ENCODE measurements at regions not wholly inside any gene's neighbourhood (a gene's known extent, or its start where the extent isn't known, plus 50 kb on each side); places are given as distances from the start of the nearest gene placed in this dataset.

DNA sequence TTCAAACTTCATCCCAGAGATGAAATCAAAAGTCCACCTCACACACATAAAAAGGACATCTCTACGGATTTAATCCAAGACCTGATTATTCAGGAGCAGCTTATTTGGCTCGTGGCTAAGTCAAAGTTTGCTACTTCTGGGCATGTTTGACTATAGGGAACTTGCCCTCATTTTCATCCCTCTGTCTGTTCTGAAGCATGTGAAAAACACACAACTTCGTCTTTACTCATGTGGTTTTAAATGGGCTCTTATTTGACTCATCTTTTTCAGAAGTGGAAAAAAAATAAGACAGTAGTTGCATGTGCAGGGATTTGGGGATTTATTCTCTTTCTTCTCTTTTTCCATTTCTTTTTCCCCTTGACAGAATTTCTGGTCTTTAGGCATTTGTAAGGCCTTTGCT, 295.9 kb downstream of the TFEC start:
- H3K27ac Mint-ChIP-seq = no peak overlapping the region
- DNase-seq (ENCODE audit: low spot score, unreplicated experiment) = no peak
- H3K27me3 Mint-ChIP-seq = no peaks in the 10 kb centered on the region
- H3K9me3 Mint-ChIP-seq (ENCODE audit: low read depth) = no peaks in the 10 kb centered on the region
- no peaks in the 10 kb centered on the region for H3K36me3 Mint-ChIP-seq (ENCODE audit: insufficient read depth)
- TF ChIP-seq, protein P1, sequence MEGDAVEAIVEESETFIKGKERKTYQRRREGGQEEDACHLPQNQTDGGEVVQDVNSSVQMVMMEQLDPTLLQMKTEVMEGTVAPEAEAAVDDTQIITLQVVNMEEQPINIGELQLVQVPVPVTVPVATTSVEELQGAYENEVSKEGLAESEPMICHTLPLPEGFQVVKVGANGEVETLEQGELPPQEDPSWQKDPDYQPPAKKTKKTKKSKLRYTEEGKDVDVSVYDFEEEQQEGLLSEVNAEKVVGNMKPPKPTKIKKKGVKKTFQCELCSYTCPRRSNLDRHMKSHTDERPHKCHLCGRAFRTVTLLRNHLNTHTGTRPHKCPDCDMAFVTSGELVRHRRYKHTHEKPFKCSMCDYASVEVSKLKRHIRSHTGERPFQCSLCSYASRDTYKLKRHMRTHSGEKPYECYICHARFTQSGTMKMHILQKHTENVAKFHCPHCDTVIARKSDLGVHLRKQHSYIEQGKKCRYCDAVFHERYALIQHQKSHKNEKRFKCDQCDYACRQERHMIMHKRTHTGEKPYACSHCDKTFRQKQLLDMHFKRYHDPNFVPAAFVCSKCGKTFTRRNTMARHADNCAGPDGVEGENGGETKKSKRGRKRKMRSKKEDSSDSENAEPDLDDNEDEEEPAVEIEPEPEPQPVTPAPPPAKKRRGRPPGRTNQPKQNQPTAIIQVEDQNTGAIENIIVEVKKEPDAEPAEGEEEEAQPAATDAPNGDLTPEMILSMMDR (IDR thresholded peaks at IDR 0.05; ENCODE audit: unreplicated experiment) = no peak
- no peak overlapping the region for H3K4me3 Mint-ChIP-seq (ENCODE audit: low read depth)
- peaks cover 10% of the 10 kb centered on the region for H3K4me1 Mint-ChIP-seq (ENCODE audit: low read depth)

DNA sequence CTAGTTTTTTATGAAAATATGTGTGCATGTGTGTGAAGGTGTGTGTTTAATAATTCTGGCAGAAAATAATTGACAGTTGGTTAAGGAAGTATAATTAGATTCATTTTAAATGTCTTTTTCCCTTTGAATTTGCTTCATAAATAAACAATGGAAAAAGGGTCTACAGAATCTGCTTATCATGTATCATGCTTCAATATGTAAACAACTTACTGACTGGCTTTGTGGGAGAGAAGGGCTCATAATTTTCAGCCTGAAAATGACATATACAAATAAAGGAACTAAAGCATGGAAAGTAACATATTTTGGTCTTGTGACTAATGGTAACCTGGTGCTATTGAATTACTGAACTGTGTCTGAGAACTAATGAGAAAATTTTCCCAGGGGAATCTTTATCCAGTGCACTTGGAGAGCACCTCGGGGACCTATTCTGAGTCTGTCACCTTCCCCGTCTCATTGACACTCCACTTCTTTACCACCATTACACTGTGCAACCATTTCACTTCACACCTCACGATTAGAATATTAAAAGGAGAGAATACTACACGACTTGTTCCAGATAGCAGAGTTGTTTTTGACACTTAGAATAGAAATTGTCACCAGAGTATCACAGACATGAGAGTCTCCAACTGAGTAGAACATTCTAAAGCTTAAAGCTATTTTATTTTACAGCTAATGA, 298.6 kb downstream of the TFEC start:
- no peak overlapping the region for H3K27ac Mint-ChIP-seq
- H3K4me1 Mint-ChIP-seq (ENCODE audit: low read depth) = peaks cover 10% of the 10 kb centered on the region
- no peak for DNase-seq (ENCODE audit: low spot score, unreplicated experiment)
- no peaks in the 10 kb centered on the region for H3K27me3 Mint-ChIP-seq
- TF ChIP-seq, protein P1 (IDR thresholded peaks at IDR 0.05; ENCODE audit: unreplicated experiment) = no peak
- no peaks in the 10 kb centered on the region for H3K9me3 Mint-ChIP-seq (ENCODE audit: low read depth)
- no peak overlapping the region for H3K4me3 Mint-ChIP-seq (ENCODE audit: low read depth)
- H3K36me3 Mint-ChIP-seq (ENCODE audit: insufficient read depth) = no peaks in the 10 kb centered on the region

DNA sequence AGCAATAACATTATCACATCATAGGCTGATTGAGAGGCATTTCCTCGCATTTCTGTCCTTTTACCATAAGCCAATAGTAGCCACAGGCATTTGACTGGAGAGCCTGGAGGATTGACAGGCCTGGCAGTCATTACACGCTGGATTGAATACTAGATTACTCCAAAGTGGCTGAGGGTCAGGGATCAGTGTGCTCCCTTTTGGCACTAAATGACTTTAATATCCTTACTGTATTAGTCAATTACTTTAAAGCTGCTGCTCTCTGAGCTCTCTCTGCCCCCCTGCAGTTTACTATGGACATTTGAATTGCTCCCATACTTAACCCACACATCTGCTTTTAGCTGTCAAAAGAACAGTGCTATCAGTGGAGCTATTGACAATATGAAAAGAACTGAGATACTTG, 302.0 kb downstream of the TFEC start:
- Mint-ChIP-seq H3K27me3 (no peaks in the 10 kb centered on the region), H3K27ac (no peak overlapping the region), H3K9me3 (ENCODE audit: low read depth) (no peaks in the 10 kb centered on the region), H3K36me3 (ENCODE audit: insufficient read depth) (no peaks in the 10 kb centered on the region), H3K4me1 (ENCODE audit: low read depth) (peaks cover 10% of the 10 kb centered on the region), H3K4me3 (ENCODE audit: low read depth) (no peak overlapping the region)
- TF ChIP-seq, protein P1 (IDR thresholded peaks at IDR 0.05; ENCODE audit: unreplicated experiment) = no peak
- DNase-seq (ENCODE audit: low spot score, unreplicated experiment) = no peak

DNA sequence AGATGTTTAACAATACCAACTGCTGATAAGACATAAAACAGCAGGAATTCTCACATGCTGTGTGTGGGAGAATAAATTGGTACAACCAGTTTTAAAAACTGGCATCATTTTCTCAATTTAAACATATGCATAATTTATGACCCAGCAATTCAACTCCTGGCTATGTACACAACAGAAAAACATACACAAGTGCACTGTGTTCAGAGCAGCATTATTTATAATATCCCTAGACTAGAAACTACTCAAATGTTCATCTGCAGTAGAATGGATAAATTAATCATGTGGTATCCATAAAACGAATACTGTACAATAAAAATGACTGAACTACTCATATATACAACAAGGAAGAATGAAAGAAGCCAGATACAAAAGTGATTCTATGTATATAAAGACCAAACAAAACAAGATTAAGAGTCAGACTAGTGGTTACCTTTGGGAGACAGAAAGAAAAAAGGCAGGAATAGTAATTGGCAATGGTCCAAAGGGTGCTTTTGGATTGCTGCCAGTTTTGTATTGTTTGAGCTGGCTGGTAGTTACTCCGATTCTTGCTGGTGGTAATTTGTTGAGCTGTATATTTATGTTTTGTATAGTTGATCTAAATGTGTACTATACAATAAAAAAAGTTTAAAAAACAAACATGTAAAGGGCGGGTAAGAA, 306.0 kb downstream of the TFEC start:
- Mint-ChIP-seq H3K4me3 (ENCODE audit: low read depth) (no peak overlapping the region), H3K27me3 (no peaks in the 10 kb centered on the region), H3K9me3 (ENCODE audit: low read depth) (no peaks in the 10 kb centered on the region), H3K4me1 (ENCODE audit: low read depth) (peaks cover 1% of the 10 kb centered on the region), H3K36me3 (ENCODE audit: insufficient read depth) (no peaks in the 10 kb centered on the region), H3K27ac (no peak overlapping the region)
- TF ChIP-seq, protein P1 (IDR thresholded peaks at IDR 0.05; ENCODE audit: unreplicated experiment) = no peak
- DNase-seq (ENCODE audit: low spot score, unreplicated experiment) = no peak

DNA sequence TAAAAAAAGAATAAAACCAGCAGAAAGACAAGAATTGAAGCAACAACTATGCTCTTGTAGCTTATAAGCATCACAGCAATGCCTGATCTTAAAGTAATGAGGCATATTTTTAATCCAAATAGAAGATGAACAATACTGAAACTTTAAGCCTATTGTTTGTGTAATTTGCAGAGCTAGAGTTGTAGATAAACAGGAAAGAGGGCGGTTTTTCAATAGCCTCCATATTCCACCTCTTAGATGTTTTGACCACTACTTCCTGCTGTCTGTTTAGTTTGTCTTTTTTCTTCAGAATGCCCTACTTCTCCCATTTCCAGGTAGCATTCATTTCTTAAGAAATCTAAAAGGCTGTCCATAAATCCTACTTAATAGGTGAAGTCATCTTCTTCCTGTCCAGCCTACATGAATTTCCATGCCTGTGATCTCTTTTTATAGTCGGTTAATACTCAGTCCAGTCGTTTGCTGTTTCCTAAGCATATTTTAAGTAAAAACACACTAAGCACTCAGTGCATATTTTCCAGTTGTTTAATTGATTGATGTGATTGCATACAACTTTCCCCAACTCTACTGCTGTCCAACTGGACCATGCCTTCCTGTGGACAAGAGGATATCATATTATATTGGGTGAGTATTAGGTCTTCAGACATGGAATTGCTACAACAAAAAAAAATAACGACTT, 308.1 kb downstream of the TFEC start:
- no peak for DNase-seq (ENCODE audit: low spot score, unreplicated experiment)
- Mint-ChIP-seq H3K9me3 (ENCODE audit: low read depth) (no peaks in the 10 kb centered on the region), H3K36me3 (ENCODE audit: insufficient read depth) (no peaks in the 10 kb centered on the region), H3K27me3 (no peaks in the 10 kb centered on the region), H3K4me3 (ENCODE audit: low read depth) (no peak overlapping the region), H3K27ac (no peak overlapping the region), H3K4me1 (ENCODE audit: low read depth) (peaks cover 2% of the 10 kb centered on the region)
- TF ChIP-seq, protein P1 (IDR thresholded peaks at IDR 0.05; ENCODE audit: unreplicated experiment) = no peak
